HEK293 (cell line): ENCODE measurements at regions not wholly inside any gene's neighbourhood (a gene's known extent, or its start where the extent isn't known, plus 50 kb on each side); places are given as distances from the start of the nearest gene placed in this dataset.
"Not testable (repeated sequence)": the region's sequence is repeated elsewhere in the genome, so short reads cannot be mapped to it uniquely, and the experiment has no call there.

ENCODE experiments used
- CTCF ChIA-PET: fragments of 350-600 bp; formaldehyde crosslinking; extraction: SDS; loops from one replicate; lab custom pipeline; 2021; ENCODE audit warnings: antibody characterized with exemption; lab: Yijun Ruan, JAX
- POLR2A ChIA-PET: fragments of 300-600 bp; formaldehyde crosslinking; extraction: SDS; loops from one replicate; lab custom pipeline; 2020; ENCODE audit warnings: antibody characterized with exemption, inconsistent platforms; lab: Yijun Ruan, JAX
- H3K27ac ChIP-seq: fragments of 200-500 bp; sonication (Bioruptor generic); 2 replicates; pipeline ENCODE4 v1.5.1; 2014; ENCODE audit warnings: low read depth, low read length, control low read depth, inconsistent platforms; ENCODE audit errors: extremely low read depth
- H3K36me3 ChIP-seq, 2 experiments: fragments of 200-500 bp in 1 of 2; sonication (Bioruptor generic) in 1 of 2; 1 replicate in 1 of 2; 2 replicates in 1 of 2; pipeline ENCODE4 v1.5.1; 2014 to 2017; ENCODE audit warnings: inconsistent platforms in 2 of 2, low read length in 2 of 2; ENCODE audit not compliant: control insufficient read depth in 2 of 2, insufficient read depth in 1 of 2
- H3K4me1 ChIP-seq: fragments of 200-500 bp; sonication (Bioruptor generic); 2 replicates; pipeline ENCODE4 v1.5.1; 2014; ENCODE audit warnings: mild to moderate bottlenecking, low read length, inconsistent platforms; ENCODE audit not compliant: control insufficient read depth, insufficient read depth
- H3K4me3 ChIP-seq: 2 replicates; pipeline ENCODE4 v1.5.1; 2011; ENCODE audit warnings: low read depth, mild to moderate bottlenecking, control low read depth, low read length, moderate library complexity
- H3K9me3 ChIP-seq: fragments of 200-500 bp; sonication (Bioruptor generic); 2 replicates; pipeline ENCODE4 v1.5.1; 2014; ENCODE audit warnings: low read depth, low read length, inconsistent platforms; ENCODE audit not compliant: control insufficient read depth, insufficient read depth
- GFI1B ChIP-seq: fragments of 450-650 bp; formaldehyde crosslinking; IDR thresholded peaks from 2 replicates; pipeline ENCODE4 v1.5.1; 2016; ENCODE audit warnings: missing biosample characterization, missing genetic modification characterization
- ZBTB48 ChIP-seq: fragments of 450-650 bp; formaldehyde crosslinking; IDR thresholded peaks from 2 replicates; pipeline ENCODE4 v1.5.1; 2016; ENCODE audit warnings: missing biosample characterization, missing genetic modification characterization
- ZNF202 ChIP-seq: fragments of 450-650 bp; formaldehyde crosslinking; IDR thresholded peaks from 2 replicates; pipeline ENCODE4 v1.5.1; 2016; ENCODE audit warnings: missing biosample characterization, missing genetic modification characterization, borderline replicate concordance
- ZNF311 ChIP-seq: fragments of 450-650 bp; formaldehyde crosslinking; IDR thresholded peaks from 2 replicates; pipeline ENCODE4 v1.5.1; 2017; ENCODE audit warnings: missing biosample characterization, missing genetic modification characterization, borderline replicate concordance
- ZNF366 ChIP-seq: fragments of 450-650 bp; formaldehyde crosslinking; conservative IDR thresholded peaks from 2 replicates; pipeline ENCODE4 v1.5.1; 2016; ENCODE audit warnings: missing biosample characterization, missing genetic modification characterization
- ZNF501 ChIP-seq: fragments of 450-650 bp; formaldehyde crosslinking; IDR thresholded peaks from 2 replicates; pipeline ENCODE4 v1.5.1; 2016; ENCODE audit warnings: missing biosample characterization, missing genetic modification characterization
- ZNF560 ChIP-seq: fragments of 450-650 bp; formaldehyde crosslinking; IDR thresholded peaks from 2 replicates; pipeline ENCODE4 v1.5.1; 2017; ENCODE audit warnings: missing biosample characterization, missing genetic modification characterization, borderline replicate concordance
- ZNF791 ChIP-seq: fragments of 450-650 bp; formaldehyde crosslinking; IDR thresholded peaks from 2 replicates; pipeline ENCODE4 v1.5.1; 2016; ENCODE audit warnings: missing biosample characterization, missing genetic modification characterization
- TF ChIP-seq, protein P1 (sequence below): IDR thresholded peaks from 2 replicates; pipeline ENCODE4 v1.6.1; 2011; ENCODE audit warnings: mild to moderate bottlenecking, low read depth, low read length, borderline replicate concordance

GRCh38 chr3:4251412-4251811 lies 51.8 kb upstream of the SETMAR start:
- no peaks in the 10 kb centered on the region for H3K4me1 ChIP-seq
- H3K9me3 ChIP-seq, result no peaks in the 10 kb centered on the region
- no peak overlapping the region for H3K27ac ChIP-seq
- H3K36me3 ChIP-seq, result no peaks in the 10 kb centered on the region
- ChIA-PET CTCF (no interaction called here), POLR2A (no interaction called here)
- H3K4me3 ChIP-seq, result no peak overlapping the region
- TF ChIP-seq, protein P1, sequence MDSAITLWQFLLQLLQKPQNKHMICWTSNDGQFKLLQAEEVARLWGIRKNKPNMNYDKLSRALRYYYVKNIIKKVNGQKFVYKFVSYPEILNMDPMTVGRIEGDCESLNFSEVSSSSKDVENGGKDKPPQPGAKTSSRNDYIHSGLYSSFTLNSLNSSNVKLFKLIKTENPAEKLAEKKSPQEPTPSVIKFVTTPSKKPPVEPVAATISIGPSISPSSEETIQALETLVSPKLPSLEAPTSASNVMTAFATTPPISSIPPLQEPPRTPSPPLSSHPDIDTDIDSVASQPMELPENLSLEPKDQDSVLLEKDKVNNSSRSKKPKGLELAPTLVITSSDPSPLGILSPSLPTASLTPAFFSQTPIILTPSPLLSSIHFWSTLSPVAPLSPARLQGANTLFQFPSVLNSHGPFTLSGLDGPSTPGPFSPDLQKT, result no peak
- TF ChIP-seq ZNF311 (tag by site-specific recombination), result no peak
- no peak for TF ChIP-seq GFI1B (tag by site-specific recombination)
- no peak for TF ChIP-seq ZNF501
- no peak for TF ChIP-seq ZNF560
- no peak for TF ChIP-seq ZBTB48
- TF ChIP-seq ZNF202, result no peak
- no peak for TF ChIP-seq ZNF366 (tag by site-specific recombination)
- TF ChIP-seq ZNF791, result no peak

DNA sequence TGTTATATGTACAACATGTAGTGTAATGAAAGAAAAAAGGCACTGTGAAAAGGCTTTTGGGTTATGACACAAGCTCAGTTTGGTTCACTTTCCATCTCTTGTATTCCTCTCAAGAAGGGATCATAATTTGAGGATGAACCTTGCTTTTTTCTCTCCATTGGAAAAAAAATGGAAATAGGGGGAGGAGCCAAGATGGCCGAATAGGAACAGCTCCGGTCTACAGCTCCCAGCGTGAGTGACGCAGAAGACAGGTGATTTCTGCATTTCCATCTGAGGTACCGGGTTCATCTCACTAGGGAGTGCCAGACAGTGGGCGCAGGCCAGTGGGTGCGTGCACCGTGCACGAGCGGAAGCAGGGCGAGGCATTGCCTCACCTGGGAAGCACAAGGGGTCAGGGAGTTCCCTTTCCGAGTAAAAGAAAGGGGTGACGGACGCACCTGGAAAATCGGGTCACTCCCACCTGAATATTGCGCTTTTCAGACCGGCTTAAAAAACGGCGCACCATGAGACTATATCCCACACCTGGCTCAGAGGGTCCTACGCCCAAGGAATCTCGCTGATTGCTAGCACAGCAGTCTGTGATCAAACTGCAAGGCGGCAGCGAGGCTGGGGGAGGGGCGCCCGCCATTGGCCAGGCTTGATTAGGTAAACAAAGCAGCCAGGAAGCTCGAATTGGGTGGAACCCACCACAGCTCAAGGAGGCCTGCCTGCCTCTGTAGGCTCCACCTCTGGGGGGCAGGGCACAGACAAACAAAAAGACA lies 49.9 kb upstream of the SETMAR start:
- H3K36me3 ChIP-seq, POLR2A ChIA-PET, H3K9me3 ChIP-seq, H3K27ac ChIP-seq, CTCF ChIA-PET, H3K4me1 ChIP-seq, H3K4me3 ChIP-seq: not testable (repeated sequence)
